ENCODE measurements at regions not wholly inside any gene's neighbourhood (a gene's known extent, or its start where the extent isn't known, plus 50 kb on each side); places are given as distances from the start of the nearest gene placed in this dataset.

GRCh38 chr4:106677213-106677612, 308.6 kb upstream of the GIMD1 start:
- no peaks in the 10 kb centered on the region for H3K27me3 Mint-ChIP-seq (ENCODE audit: low read depth)
- ATAC-seq, result no peak
- no peaks in the 10 kb centered on the region for H3K36me3 Mint-ChIP-seq (ENCODE audit: insufficient read depth)
- no peak overlapping the region for H3K4me3 Mint-ChIP-seq
- H3K9me3 Mint-ChIP-seq, result peaks cover 4% of the 10 kb centered on the region
- H3K4me1 Mint-ChIP-seq (ENCODE audit: low read depth), result no peaks in the 10 kb centered on the region
- no peak for DNase-seq

- no peaks in the 10 kb centered on the region for H3K27me3 Mint-ChIP-seq (ENCODE audit: low read depth)
- no peaks in the 10 kb centered on the region for H3K36me3 Mint-ChIP-seq (ENCODE audit: insufficient read depth)
- no peak for ATAC-seq
- H3K4me1 Mint-ChIP-seq (ENCODE audit: low read depth), result no peaks in the 10 kb centered on the region
- H3K9me3 Mint-ChIP-seq, result no peaks in the 10 kb centered on the region
- DNase-seq, result no peak
- no peak overlapping the region for H3K4me3 Mint-ChIP-seq
Observed at GRCh38 chr4:106676173-106676921, 307.8 kb upstream of the GIMD1 start.

- no peaks in the 10 kb centered on the region for H3K27me3 Mint-ChIP-seq (ENCODE audit: low read depth)
- H3K4me3 Mint-ChIP-seq, result no peak overlapping the region
- H3K36me3 Mint-ChIP-seq (ENCODE audit: insufficient read depth), result no peaks in the 10 kb centered on the region
- H3K4me1 Mint-ChIP-seq (ENCODE audit: low read depth), result no peaks in the 10 kb centered on the region
- ATAC-seq (no peak), DNase-seq (no peak)
- no peaks in the 10 kb centered on the region for H3K9me3 Mint-ChIP-seq
Observed at GRCh38 chr4:106671716-106672115, 303.1 kb upstream of the GIMD1 start.

- no peak for DNase-seq
- H3K4me1 Mint-ChIP-seq (ENCODE audit: low read depth), result no peaks in the 10 kb centered on the region
- H3K27me3 Mint-ChIP-seq (ENCODE audit: low read depth), result no peaks in the 10 kb centered on the region
- no peaks in the 10 kb centered on the region for H3K36me3 Mint-ChIP-seq (ENCODE audit: insufficient read depth)
- H3K4me3 Mint-ChIP-seq, result no peak overlapping the region
- H3K9me3 Mint-ChIP-seq, result no peaks in the 10 kb centered on the region
- no peak for ATAC-seq
Observed at GRCh38 chr4:106670976-106671375, 302.4 kb upstream of the GIMD1 start.

- H3K36me3 Mint-ChIP-seq (ENCODE audit: insufficient read depth), result no peaks in the 10 kb centered on the region
- ATAC-seq, result no peak
Observed at GRCh38 chr4:106659371-106659770, 290.8 kb upstream of the GIMD1 start.

GRCh38 chr4:106652095-106652494, 283.5 kb upstream of the GIMD1 start:
- no peak for ATAC-seq
- no peaks in the 10 kb centered on the region for H3K9me3 Mint-ChIP-seq

More at GRCh38 chr4:106659371-106659770, 290.8 kb upstream of the GIMD1 start:
- Mint-ChIP-seq H3K27me3 (ENCODE audit: low read depth) (no peaks in the 10 kb centered on the region), H3K4me3 (no peak overlapping the region), H3K4me1 (ENCODE audit: low read depth) (no peaks in the 10 kb centered on the region), H3K9me3 (peaks cover 3% of the 10 kb centered on the region)
- DNase-seq, result no peak

GRCh38 chr4:106650701-106651100, 282.1 kb upstream of the GIMD1 start:
- Mint-ChIP-seq H3K4me3 (no peak overlapping the region), H3K27me3 (ENCODE audit: low read depth) (no peaks in the 10 kb centered on the region), H3K36me3 (ENCODE audit: insufficient read depth) (no peaks in the 10 kb centered on the region), H3K9me3 (no peaks in the 10 kb centered on the region), H3K4me1 (ENCODE audit: low read depth) (no peaks in the 10 kb centered on the region)
- DNase-seq (no peak), ATAC-seq (no peak)

More at GRCh38 chr4:106652095-106652494, 283.5 kb upstream of the GIMD1 start:
- H3K4me3 Mint-ChIP-seq, result no peak overlapping the region
- H3K4me1 Mint-ChIP-seq (ENCODE audit: low read depth), result no peaks in the 10 kb centered on the region
- DNase-seq, result no peak
- H3K27me3 Mint-ChIP-seq (ENCODE audit: low read depth), result no peaks in the 10 kb centered on the region
- no peaks in the 10 kb centered on the region for H3K36me3 Mint-ChIP-seq (ENCODE audit: insufficient read depth)

- ATAC-seq (no peak), DNase-seq (no peak)
- Mint-ChIP-seq H3K36me3 (ENCODE audit: insufficient read depth) (no peaks in the 10 kb centered on the region), H3K4me3 (no peak overlapping the region), H3K27me3 (ENCODE audit: low read depth) (no peaks in the 10 kb centered on the region), H3K9me3 (no peaks in the 10 kb centered on the region), H3K4me1 (ENCODE audit: low read depth) (no peaks in the 10 kb centered on the region)
Observed at GRCh38 chr4:106647451-106647850, 278.9 kb upstream of the GIMD1 start.

GRCh38 chr4:106629268-106629625, 260.7 kb upstream of the GIMD1 start:
- Mint-ChIP-seq H3K4me3 (no peak overlapping the region), H3K27me3 (ENCODE audit: low read depth) (no peaks in the 10 kb centered on the region), H3K36me3 (ENCODE audit: insufficient read depth) (no peaks in the 10 kb centered on the region), H3K4me1 (ENCODE audit: low read depth) (no peaks in the 10 kb centered on the region), H3K9me3 (peaks cover 7% of the 10 kb centered on the region)
- DNase-seq (no peak), ATAC-seq (no peak)

GRCh38 chr4:106628586-106629267, 260.1 kb upstream of the GIMD1 start:
- no peaks in the 10 kb centered on the region for H3K36me3 Mint-ChIP-seq (ENCODE audit: insufficient read depth)
- H3K4me1 Mint-ChIP-seq (ENCODE audit: low read depth), result no peaks in the 10 kb centered on the region
- H3K4me3 Mint-ChIP-seq, result no peak overlapping the region
- ATAC-seq (no peak), DNase-seq (no peak)
- H3K27me3 Mint-ChIP-seq (ENCODE audit: low read depth), result no peaks in the 10 kb centered on the region
- H3K9me3 Mint-ChIP-seq, result peaks cover 7% of the 10 kb centered on the region

- no peaks in the 10 kb centered on the region for H3K27me3 Mint-ChIP-seq (ENCODE audit: low read depth)
- peaks cover 7% of the 10 kb centered on the region for H3K9me3 Mint-ChIP-seq
- no peaks in the 10 kb centered on the region for H3K4me1 Mint-ChIP-seq (ENCODE audit: low read depth)
- no peak for DNase-seq
- no peak for ATAC-seq
- H3K4me3 Mint-ChIP-seq, result no peak overlapping the region
- H3K36me3 Mint-ChIP-seq (ENCODE audit: insufficient read depth), result no peaks in the 10 kb centered on the region
Observed at GRCh38 chr4:106627051-106627450, 258.5 kb upstream of the GIMD1 start.

- peaks cover 4% of the 10 kb centered on the region for H3K9me3 Mint-ChIP-seq
- ATAC-seq, result no peak
- no peaks in the 10 kb centered on the region for H3K4me1 Mint-ChIP-seq (ENCODE audit: low read depth)
- no peaks in the 10 kb centered on the region for H3K36me3 Mint-ChIP-seq (ENCODE audit: insufficient read depth)
- no peak overlapping the region for H3K4me3 Mint-ChIP-seq
- no peak for DNase-seq
- no peaks in the 10 kb centered on the region for H3K27me3 Mint-ChIP-seq (ENCODE audit: low read depth)
Observed at GRCh38 chr4:106624671-106625070, 256.1 kb upstream of the GIMD1 start.

GRCh38 chr4:106618956-106619355, 250.4 kb upstream of the GIMD1 start:
- Mint-ChIP-seq H3K4me1 (ENCODE audit: low read depth) (no peaks in the 10 kb centered on the region), H3K36me3 (ENCODE audit: insufficient read depth) (no peaks in the 10 kb centered on the region), H3K9me3 (no peaks in the 10 kb centered on the region), H3K4me3 (no peak overlapping the region), H3K27me3 (ENCODE audit: low read depth) (no peaks in the 10 kb centered on the region)
- no peak for DNase-seq
- no peak for ATAC-seq

GRCh38 chr4:106615961-106616360, 247.4 kb upstream of the GIMD1 start:
- Mint-ChIP-seq H3K36me3 (ENCODE audit: insufficient read depth) (no peaks in the 10 kb centered on the region), H3K4me1 (ENCODE audit: low read depth) (no peaks in the 10 kb centered on the region), H3K27me3 (ENCODE audit: low read depth) (no peaks in the 10 kb centered on the region), H3K9me3 (no peaks in the 10 kb centered on the region), H3K4me3 (no peak overlapping the region)
- ATAC-seq (no peak), DNase-seq (no peak)

- DNase-seq (no peak), ATAC-seq (no peak)
- Mint-ChIP-seq H3K4me3 (no peak overlapping the region), H3K27me3 (ENCODE audit: low read depth) (no peaks in the 10 kb centered on the region), H3K4me1 (ENCODE audit: low read depth) (no peaks in the 10 kb centered on the region), H3K36me3 (ENCODE audit: insufficient read depth) (no peaks in the 10 kb centered on the region), H3K9me3 (no peaks in the 10 kb centered on the region)
Observed at GRCh38 chr4:106615410-106615945, 246.9 kb upstream of the GIMD1 start.
